HCT116 (cell line): ENCODE measurements at regions not wholly inside any gene's neighbourhood (a gene's known extent, or its start where the extent isn't known, plus 50 kb on each side); places are given as distances from the start of the nearest gene placed in this dataset.

Experiments used
- ATAC-seq: fragments of 200-7000 bp; cut with Tn5 transposase; 2 replicates; pipeline ENCODE4 v1.9.1; 2020; ENCODE audit warnings: mild to moderate bottlenecking, moderate library complexity
- BruUV-seq: library from RNA; stranded (reverse); fragments of 400-500 nt; replicated peaks from 2 replicates; lab custom pipeline; 2021; lab: Mats Ljungman, UMichigan
- CTCF ChIA-PET: fragments of 300-600 bp; sonication (Branson Sonifier 250); formaldehyde crosslinking; loops from one replicate; lab custom pipeline; 2021; ENCODE audit warnings: antibody characterized with exemption; lab: Charles Lee
- POLR2A ChIA-PET: fragments of 300-600, 350-600 bp; sonication (Branson Sonifier 250); formaldehyde crosslinking; loops from one replicate; lab custom pipeline; 2021; ENCODE audit warnings: antibody characterized with exemption; lab: Charles Lee
- RAD21 ChIA-PET, 2 experiments: fragments of 300-600 bp; sonication (Branson Sonifier 250); formaldehyde crosslinking; loops; one replicate each; lab custom pipeline; 2023; ENCODE audit warnings: low total read pairs in 2 of 2; ENCODE audit not compliant: uncharacterized antibody in 2 of 2, unreplicated experiment in 2 of 2, low non-redundant PET in 1 of 2; lab: Charles Lee
- DNase-seq: peaks from one replicate; pipeline ENCODE4 v3.0.0-alpha.2; 2010; ENCODE audit warnings: low read depth, low spot score
- H2AFZ ChIP-seq: fragments of 200-600 bp; shearing (Covaris generic), sonication (generic); 2 replicates; pipeline ENCODE4 v1.6.1; 2017; ENCODE audit warnings: low read depth, mixed run types, mixed read lengths, antibody characterized with exemption, low read length; ENCODE audit not compliant: poor library complexity, severe bottlenecking
- H3K27ac ChIP-seq: 2 replicates; pipeline ENCODE4 v1.5.1; 2012; ENCODE audit warnings: low read depth, low read length
- H3K27me3 ChIP-seq: fragments of 200-600 bp; sonication (generic); 2 replicates; pipeline ENCODE4 v1.6.1; 2016; ENCODE audit warnings: mixed run types, low read length, mixed read lengths; ENCODE audit not compliant: insufficient read depth
- H3K36me3 ChIP-seq, 2 experiments: fragments of 200-500 bp in 1 of 2; fragments of 200-600 bp in 1 of 2; sonication (Bioruptor generic) in 1 of 2; sonication (generic) in 1 of 2; 2 replicates each; pipeline versions ENCODE4 v1.5.1 to v1.6.1; 2014 to 2016; ENCODE audit warnings: low read length in 2 of 2, inconsistent platforms in 1 of 2, mixed read lengths in 1 of 2, mixed run types in 1 of 2; ENCODE audit not compliant: insufficient read depth in 2 of 2, control insufficient read depth in 1 of 2
- H3K4me1 ChIP-seq, 2 experiments: fragments of 200-600 bp in 1 of 2; sonication (generic) in 1 of 2; 2 replicates each; pipeline versions ENCODE4 v1.5.1 to v1.6.1; 2012 to 2017; ENCODE audit warnings: low read length in 2 of 2, inconsistent platforms in 1 of 2, mild to moderate bottlenecking in 1 of 2, mixed read lengths in 1 of 2, mixed run types in 1 of 2, moderate library complexity in 1 of 2; ENCODE audit not compliant: insufficient read depth in 2 of 2, control insufficient read depth in 1 of 2
- H3K4me2 ChIP-seq: fragments of 200-600 bp; sonication (generic); 2 replicates; pipeline ENCODE4 v1.6.1; 2017; ENCODE audit warnings: mixed run types, low read length, mixed read lengths
- H3K4me3 ChIP-seq, 2 experiments: fragments of 200-600 bp in 1 of 2; sonication (generic) in 1 of 2; replicated peaks in 1 of 2; 2 replicates each; pipeline ENCODE4 v1.5.1; 2011 to 2016; ENCODE audit warnings: low read length in 2 of 2, control low read depth in 1 of 2, low read depth in 1 of 2, mild to moderate bottlenecking in 1 of 2, mixed read lengths in 1 of 2, mixed run types in 1 of 2
- H3K79me2 ChIP-seq: fragments of 200-600 bp; sonication (generic); 2 replicates; pipeline ENCODE4 v1.6.1; 2017; ENCODE audit warnings: mild to moderate bottlenecking, mixed run types, low read length, moderate library complexity, mixed read lengths; ENCODE audit not compliant: insufficient read depth
- H3K9ac ChIP-seq: fragments of 200-600 bp; sonication (generic); 2 replicates; pipeline ENCODE4 v1.6.1; 2016; ENCODE audit warnings: low read length, mixed read lengths
- H3K9me2 ChIP-seq: fragments of 200-600 bp; sonication (generic), shearing (Covaris generic); 2 replicates; pipeline ENCODE4 v1.6.1; 2017; ENCODE audit warnings: mixed run types, mild to moderate bottlenecking, moderate library complexity; ENCODE audit not compliant: insufficient read depth
- H3K9me3 ChIP-seq, 2 experiments: fragments of 200-500 bp in 1 of 2; fragments of 200-600 bp in 1 of 2; sonication (Bioruptor generic) in 1 of 2; sonication (generic) in 1 of 2; 2 replicates each; pipeline ENCODE4 v1.6.1; 2014 to 2017; ENCODE audit warnings: low read length in 2 of 2, mixed read lengths in 2 of 2, inconsistent platforms in 1 of 2, low read depth in 1 of 2, mild to moderate bottlenecking in 1 of 2, mixed run types in 1 of 2, moderate library complexity in 1 of 2; ENCODE audit not compliant: control insufficient read depth in 1 of 2, insufficient read depth in 1 of 2
- H4K20me1 ChIP-seq: fragments of 200-600 bp; sonication (generic), shearing (Covaris generic); 2 replicates; pipeline ENCODE4 v1.6.1; 2017; ENCODE audit warnings: mixed run types, mild to moderate bottlenecking, moderate library complexity; ENCODE audit not compliant: insufficient read depth
- EGR1 ChIP-seq: IDR thresholded peaks from 2 replicates; pipeline ENCODE4 v1.6.1; 2012; ENCODE audit warnings: low read depth
- EZH2 ChIP-seq: fragments of 200-600 bp; sonication (generic); IDR thresholded peaks from 2 replicates; pipeline ENCODE4 v1.6.1; 2017; ENCODE audit warnings: antibody characterized with exemption, mixed run types
- ZFX ChIP-seq: fragments of 450-650 bp; IDR thresholded peaks from 2 replicates; pipeline ENCODE4 v1.6.1; 2017
- intact Hi-C: fragments of 100-400 bp; cut with micrococcal nuclease; formaldehyde crosslinking; loops from 2 replicates; pipeline ENCODE4 v1.10.0; 2022
- TF ChIP-seq, protein P1 (sequence below): IDR thresholded peaks from 2 replicates; pipeline ENCODE4 v1.6.1; 2012; ENCODE audit warnings: low read depth
- TF ChIP-seq, protein P2 (sequence below): IDR thresholded peaks from 2 replicates; pipeline ENCODE4 v1.6.1; 2011; ENCODE audit warnings: mild to moderate bottlenecking, low read length, moderate library complexity; ENCODE audit not compliant: insufficient replicate concordance; ENCODE audit errors: extremely low read depth

DNA sequence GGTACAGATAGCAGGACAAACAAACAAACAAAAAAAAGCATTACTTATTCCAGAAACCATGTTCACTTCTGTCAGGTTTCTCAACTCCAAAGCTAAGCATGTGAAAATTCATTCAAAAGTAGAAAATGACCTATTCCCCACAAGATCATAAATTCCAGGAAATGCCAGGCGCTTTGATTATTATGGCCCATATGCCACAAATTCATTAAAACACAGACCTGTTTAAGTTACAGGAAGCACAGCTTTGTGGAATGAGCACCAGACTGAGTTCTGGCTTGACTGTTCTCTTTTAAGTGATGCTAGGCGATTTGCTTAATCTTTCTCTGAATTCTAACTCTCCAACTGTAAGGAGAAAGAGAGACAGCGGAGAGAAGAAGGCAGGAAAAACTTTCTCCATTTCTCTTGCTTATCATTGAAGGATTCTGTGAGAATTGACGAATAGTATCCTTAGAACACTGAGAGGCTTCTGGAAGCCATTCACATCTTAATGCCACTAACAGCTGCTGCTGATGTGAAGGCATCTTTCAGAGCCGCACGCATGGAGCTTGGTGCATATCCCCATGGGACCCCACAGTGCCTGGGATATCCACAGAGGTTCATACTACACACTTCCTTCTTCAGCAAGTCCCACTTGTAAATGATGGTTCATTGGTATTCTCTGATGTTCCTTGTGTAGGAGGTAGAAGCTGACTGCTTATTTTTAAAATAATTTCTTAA lies 138.0 kb downstream of the ZNF674 start:
- H2AFZ ChIP-seq, result no peak overlapping the region
- no peak overlapping the region for H3K9ac ChIP-seq
- peaks cover 0 to 12% of the 10 kb centered on the region in 2 experiments; a peak in 2 of 4 replicates for H3K4me1 ChIP-seq
- ATAC-seq, result no peak
- no peaks in the 10 kb centered on the region for H3K9me2 ChIP-seq
- no peak overlapping the region for H3K27ac ChIP-seq
- intact Hi-C loops, result loop anchor here (10.0 kb wide), 1 partner anchor 1082 kb away; no protein-coding TSS in a partner anchor
- DNase-seq, result no peak
- H3K4me3 ChIP-seq, result no peak overlapping the region
- no peaks in the 10 kb centered on the region for H3K36me3 ChIP-seq
- ChIA-PET POLR2A (interaction anchor here (0.5 to 1.2 kb wide), 2 partner anchors 638 to 1536 kb away, joined by 3 read pairs; no protein-coding TSS in a partner anchor), CTCF (no interaction called here), RAD21 (no interaction called here)
- H3K79me2 ChIP-seq, result no peaks in the 10 kb centered on the region
- no TSS peak for BruUV-seq
- TF ChIP-seq EGR1, result no peak
- TF ChIP-seq, protein P1, sequence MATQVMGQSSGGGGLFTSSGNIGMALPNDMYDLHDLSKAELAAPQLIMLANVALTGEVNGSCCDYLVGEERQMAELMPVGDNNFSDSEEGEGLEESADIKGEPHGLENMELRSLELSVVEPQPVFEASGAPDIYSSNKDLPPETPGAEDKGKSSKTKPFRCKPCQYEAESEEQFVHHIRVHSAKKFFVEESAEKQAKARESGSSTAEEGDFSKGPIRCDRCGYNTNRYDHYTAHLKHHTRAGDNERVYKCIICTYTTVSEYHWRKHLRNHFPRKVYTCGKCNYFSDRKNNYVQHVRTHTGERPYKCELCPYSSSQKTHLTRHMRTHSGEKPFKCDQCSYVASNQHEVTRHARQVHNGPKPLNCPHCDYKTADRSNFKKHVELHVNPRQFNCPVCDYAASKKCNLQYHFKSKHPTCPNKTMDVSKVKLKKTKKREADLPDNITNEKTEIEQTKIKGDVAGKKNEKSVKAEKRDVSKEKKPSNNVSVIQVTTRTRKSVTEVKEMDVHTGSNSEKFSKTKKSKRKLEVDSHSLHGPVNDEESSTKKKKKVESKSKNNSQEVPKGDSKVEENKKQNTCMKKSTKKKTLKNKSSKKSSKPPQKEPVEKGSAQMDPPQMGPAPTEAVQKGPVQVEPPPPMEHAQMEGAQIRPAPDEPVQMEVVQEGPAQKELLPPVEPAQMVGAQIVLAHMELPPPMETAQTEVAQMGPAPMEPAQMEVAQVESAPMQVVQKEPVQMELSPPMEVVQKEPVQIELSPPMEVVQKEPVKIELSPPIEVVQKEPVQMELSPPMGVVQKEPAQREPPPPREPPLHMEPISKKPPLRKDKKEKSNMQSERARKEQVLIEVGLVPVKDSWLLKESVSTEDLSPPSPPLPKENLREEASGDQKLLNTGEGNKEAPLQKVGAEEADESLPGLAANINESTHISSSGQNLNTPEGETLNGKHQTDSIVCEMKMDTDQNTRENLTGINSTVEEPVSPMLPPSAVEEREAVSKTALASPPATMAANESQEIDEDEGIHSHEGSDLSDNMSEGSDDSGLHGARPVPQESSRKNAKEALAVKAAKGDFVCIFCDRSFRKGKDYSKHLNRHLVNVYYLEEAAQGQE, result no peak
- no peak for TF ChIP-seq ZFX
- no peak overlapping the region for H3K4me2 ChIP-seq
- no peaks in the 10 kb centered on the region for H3K27me3 ChIP-seq
- no peaks in the 10 kb centered on the region for H3K9me3 ChIP-seq
- H4K20me1 ChIP-seq, result no peaks in the 10 kb centered on the region

DNA sequence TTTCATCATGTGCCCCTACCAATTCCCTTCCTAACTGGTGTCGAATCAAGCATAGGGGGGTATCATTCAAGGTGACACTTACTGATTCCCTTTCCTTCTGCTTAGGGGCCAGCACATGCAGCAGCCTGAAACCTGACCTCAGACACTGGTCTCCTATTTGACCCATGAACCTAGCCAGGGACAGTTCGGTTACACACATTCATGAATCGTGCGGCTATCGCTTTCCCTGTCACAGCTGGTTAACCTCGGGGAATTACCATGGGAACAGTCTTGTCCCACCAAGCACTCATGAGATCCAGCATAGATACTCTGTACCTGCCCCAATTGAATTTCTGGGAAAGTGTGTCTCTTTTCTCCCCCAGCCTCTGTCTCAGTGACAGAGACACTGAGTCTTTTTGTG lies 140.4 kb downstream of the ZNF674 start:
- Histone ChIP-seq H3K9me3 (no peaks in the 10 kb centered on the region), H3K27me3 (no peaks in the 10 kb centered on the region), H3K4me3 (no peak overlapping the region), H3K79me2 (no peaks in the 10 kb centered on the region), H2AFZ (no peak overlapping the region), H3K36me3 (no peaks in the 10 kb centered on the region), H3K9me2 (no peaks in the 10 kb centered on the region), H3K4me1 (peaks cover 0 to 12% of the 10 kb centered on the region in 2 experiments; a peak in 2 of 4 replicates), H3K9ac (no peak overlapping the region), H3K4me2 (no peak overlapping the region), H3K27ac (no peak overlapping the region), H4K20me1 (no peaks in the 10 kb centered on the region)
- POLR2A ChIA-PET, result no interaction called here
- intact Hi-C loops, result loop anchor here (10.0 kb wide), 1 partner anchor 1080 kb away; no protein-coding TSS in a partner anchor
- RAD21 ChIA-PET, result no interaction called here
- TF ChIP-seq, protein P2, sequence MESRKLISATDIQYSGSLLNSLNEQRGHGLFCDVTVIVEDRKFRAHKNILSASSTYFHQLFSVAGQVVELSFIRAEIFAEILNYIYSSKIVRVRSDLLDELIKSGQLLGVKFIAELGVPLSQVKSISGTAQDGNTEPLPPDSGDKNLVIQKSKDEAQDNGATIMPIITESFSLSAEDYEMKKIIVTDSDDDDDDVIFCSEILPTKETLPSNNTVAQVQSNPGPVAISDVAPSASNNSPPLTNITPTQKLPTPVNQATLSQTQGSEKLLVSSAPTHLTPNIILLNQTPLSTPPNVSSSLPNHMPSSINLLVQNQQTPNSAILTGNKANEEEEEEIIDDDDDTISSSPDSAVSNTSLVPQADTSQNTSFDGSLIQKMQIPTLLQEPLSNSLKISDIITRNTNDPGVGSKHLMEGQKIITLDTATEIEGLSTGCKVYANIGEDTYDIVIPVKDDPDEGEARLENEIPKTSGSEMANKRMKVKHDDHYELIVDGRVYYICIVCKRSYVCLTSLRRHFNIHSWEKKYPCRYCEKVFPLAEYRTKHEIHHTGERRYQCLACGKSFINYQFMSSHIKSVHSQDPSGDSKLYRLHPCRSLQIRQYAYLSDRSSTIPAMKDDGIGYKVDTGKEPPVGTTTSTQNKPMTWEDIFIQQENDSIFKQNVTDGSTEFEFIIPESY, result no peak
- TF ChIP-seq EZH2, result no peak
- CTCF ChIA-PET, result no interaction called here
- ATAC-seq, result no peak
- BruUV-seq, result no TSS peak
- DNase-seq, result no peak
